Fibroblast of villous mesenchyme (primary cell): ENCODE measurements at regions not wholly inside any gene's neighbourhood (a gene's known extent, or its start where the extent isn't known, plus 50 kb on each side); places are given as distances from the start of the nearest gene placed in this dataset.

Source experiments
- DNase-seq: peaks from one replicate; pipeline ENCODE4 v3.0.0-alpha.2; 2010; ENCODE audit warnings: low read depth
- H3K4me3 ChIP-seq: 2 replicates; pipeline ENCODE4 v1.5.1; 2011; ENCODE audit warnings: low read depth, mild to moderate bottlenecking, low read length
- TF ChIP-seq, protein P1 (sequence below): IDR thresholded peaks from 2 replicates; pipeline ENCODE4 v1.5.1; 2012; ENCODE audit warnings: low read depth, mild to moderate bottlenecking, low read length; ENCODE audit not compliant: insufficient read depth

DNA sequence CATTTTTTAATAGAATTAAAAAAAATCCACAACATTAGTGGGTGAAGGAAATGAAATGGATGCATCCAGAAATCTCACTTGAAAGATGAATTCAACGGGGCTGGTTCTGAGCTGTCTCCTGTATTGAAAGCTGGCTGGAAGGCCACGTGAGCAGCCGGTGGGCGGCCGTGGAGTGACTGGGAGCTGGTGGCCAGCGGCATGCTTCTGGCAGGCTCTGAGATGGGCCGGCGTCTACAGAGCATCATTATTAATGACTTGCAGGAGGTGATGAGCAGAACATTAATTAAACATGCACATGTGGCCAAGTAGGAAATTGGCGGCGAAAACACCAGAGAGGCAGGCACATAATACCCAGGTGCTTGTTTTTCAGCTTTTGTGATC, 115.6 kb upstream of the LMO4 start:
- TF ChIP-seq, protein P1, sequence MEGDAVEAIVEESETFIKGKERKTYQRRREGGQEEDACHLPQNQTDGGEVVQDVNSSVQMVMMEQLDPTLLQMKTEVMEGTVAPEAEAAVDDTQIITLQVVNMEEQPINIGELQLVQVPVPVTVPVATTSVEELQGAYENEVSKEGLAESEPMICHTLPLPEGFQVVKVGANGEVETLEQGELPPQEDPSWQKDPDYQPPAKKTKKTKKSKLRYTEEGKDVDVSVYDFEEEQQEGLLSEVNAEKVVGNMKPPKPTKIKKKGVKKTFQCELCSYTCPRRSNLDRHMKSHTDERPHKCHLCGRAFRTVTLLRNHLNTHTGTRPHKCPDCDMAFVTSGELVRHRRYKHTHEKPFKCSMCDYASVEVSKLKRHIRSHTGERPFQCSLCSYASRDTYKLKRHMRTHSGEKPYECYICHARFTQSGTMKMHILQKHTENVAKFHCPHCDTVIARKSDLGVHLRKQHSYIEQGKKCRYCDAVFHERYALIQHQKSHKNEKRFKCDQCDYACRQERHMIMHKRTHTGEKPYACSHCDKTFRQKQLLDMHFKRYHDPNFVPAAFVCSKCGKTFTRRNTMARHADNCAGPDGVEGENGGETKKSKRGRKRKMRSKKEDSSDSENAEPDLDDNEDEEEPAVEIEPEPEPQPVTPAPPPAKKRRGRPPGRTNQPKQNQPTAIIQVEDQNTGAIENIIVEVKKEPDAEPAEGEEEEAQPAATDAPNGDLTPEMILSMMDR, result no peak
- DNase-seq, result no peak
- H3K4me3 ChIP-seq, result no peak overlapping the region

DNA sequence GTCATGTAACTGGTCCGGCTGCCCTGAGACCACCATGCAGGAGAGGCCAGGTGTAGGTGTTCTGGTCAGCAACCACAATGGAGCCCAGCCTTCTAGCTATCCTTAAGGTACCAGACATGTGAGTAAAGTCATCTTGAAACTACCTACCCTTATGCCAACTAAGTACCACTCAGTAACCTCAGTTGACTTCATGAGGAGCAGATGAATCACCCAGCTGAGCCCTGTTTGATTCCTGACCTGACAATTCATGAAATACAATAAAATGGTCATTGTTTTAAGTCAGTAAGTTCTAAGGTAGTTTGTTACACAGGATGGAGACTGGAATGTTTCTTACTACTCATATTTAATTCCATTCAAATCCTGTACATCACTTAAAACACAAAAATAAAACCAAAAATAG, 113.1 kb upstream of the LMO4 start:
- no peak for DNase-seq
- TF ChIP-seq, protein P1, result no peak
- no peak overlapping the region for H3K4me3 ChIP-seq

DNA sequence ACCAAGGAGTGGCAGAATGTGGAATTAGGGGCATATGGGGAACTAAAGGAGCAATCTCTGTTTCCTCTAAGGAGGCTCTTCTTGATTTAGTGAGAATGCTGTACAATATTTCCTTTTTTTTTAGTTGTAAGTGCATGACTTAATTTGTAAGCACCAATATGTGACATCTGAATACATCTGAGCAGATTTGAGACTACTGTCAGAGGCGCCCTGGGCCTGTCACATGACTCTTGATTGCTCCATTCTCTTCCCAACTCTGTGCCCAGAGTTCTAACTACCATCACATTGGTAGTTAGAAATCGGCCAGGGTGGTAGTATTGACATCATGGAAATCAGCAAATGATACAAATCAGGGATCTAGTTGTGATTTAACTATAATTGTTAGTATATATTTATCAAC, 110.1 kb upstream of the LMO4 start:
- H3K4me3 ChIP-seq, result no peak overlapping the region
- TF ChIP-seq, protein P1, result no peak
- no peak for DNase-seq

DNA sequence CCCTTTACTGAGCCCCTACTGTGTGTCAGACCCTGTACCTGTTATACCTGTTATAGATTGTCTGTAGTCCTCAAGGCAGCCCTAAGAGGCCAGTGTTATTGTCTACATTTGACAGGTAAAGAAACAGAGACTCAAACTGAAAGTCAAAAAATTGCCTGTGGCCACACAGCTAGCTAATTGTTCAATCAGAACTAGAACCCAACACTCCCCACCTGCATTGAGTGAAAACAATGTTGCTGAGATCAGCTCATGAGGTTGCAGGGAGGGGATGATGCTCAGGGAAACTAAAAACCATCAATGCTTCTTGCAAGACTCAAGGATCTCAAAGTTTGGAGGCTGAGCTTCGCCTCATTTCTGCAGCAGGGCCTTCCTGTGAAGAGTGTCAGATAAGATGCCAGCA, 109.5 kb upstream of the LMO4 start:
- TF ChIP-seq, protein P1, result no peak
- no peak overlapping the region for H3K4me3 ChIP-seq
- no peak for DNase-seq

- peak; percentile 54 for DNase-seq
- TF ChIP-seq, protein P1, result no peak
- no peak overlapping the region for H3K4me3 ChIP-seq
These were observed 109.1 kb upstream of the LMO4 start for GRCh38 chr1:87219626-87220025.

- TF ChIP-seq, protein P1, result no peak
- DNase-seq, result no peak
- H3K4me3 ChIP-seq, result no peak overlapping the region
These were observed 107.7 kb upstream of the LMO4 start for GRCh38 chr1:87220993-87221392.

- peak; percentile 89 for DNase-seq
- TF ChIP-seq, protein P1, result no peak
- no peak overlapping the region for H3K4me3 ChIP-seq
These were observed 104.5 kb upstream of the LMO4 start for GRCh38 chr1:87224201-87224600.
